Upper lobe of left lung (tissue), 6 donors: ENCODE measurements at regions not wholly inside any gene's neighbourhood (a gene's known extent, or its start where the extent isn't known, plus 50 kb on each side); places are given as distances from the start of the nearest gene placed in this dataset.

ENCODE experiments used
- ATAC-seq, 2 donors: fragments of 200-7000 bp; cut with Tn5 transposase; one replicate each; pipeline ENCODE4 v1.9.1; 2022; ENCODE audit warnings: mild to moderate bottlenecking in 2 of 2, moderate library complexity in 2 of 2; ENCODE audit not compliant: low FRiP score in 2 of 2
- DNase-seq, 2 donors: peaks; one replicate each; pipeline ENCODE4 v3.0.0-alpha.2; 2019 to 2020
- H3K27ac ChIP-seq, 4 donors: fragments of 200-600 bp; sonication (generic); one replicate each; pipeline ENCODE4 v1.5.1; 2016 to 2019
- H3K27me3 ChIP-seq, 4 donors: fragments of 200-600 bp; sonication (generic); one replicate each; pipeline ENCODE4 v1.5.1; 2017 to 2019
- H3K36me3 ChIP-seq, 4 donors: fragments of 200-600 bp; sonication (generic); one replicate each; pipeline ENCODE4 v1.5.1; 2016 to 2019
- H3K4me1 ChIP-seq, 4 donors: fragments of 200-600 bp; sonication (generic); one replicate each; pipeline ENCODE4 v1.5.1; 2018 to 2019
- H3K4me3 ChIP-seq, 4 donors: fragments of 200-600 bp; sonication (generic); one replicate each; pipeline ENCODE4 v1.5.1; 2017 to 2019; ENCODE audit warnings: mild to moderate bottlenecking in 2 of 4, moderate library complexity in 1 of 4
- H3K9me3 ChIP-seq, 4 donors: fragments of 200-600 bp; sonication (generic); one replicate each; pipeline ENCODE4 v1.5.1; 2018 to 2019
- CTCF ChIP-seq, 6 experiments: fragments of 450-650 bp in 4 of 6; fragments of 200-600 bp in 2 of 6; sonication (generic) in 2 of 6; IDR thresholded peaks; one replicate each; pipeline ENCODE4 v1.5.1; 2016 to 2019; ENCODE audit warnings: antibody characterized with exemption in 6 of 6
- EP300 ChIP-seq, 4 donors: sonication (generic); formaldehyde crosslinking; IDR thresholded peaks; one replicate each; pipeline ENCODE4 v1.5.1; 2017; ENCODE audit warnings: antibody characterized with exemption in 4 of 4, control low read depth in 2 of 4
- POLR2A ChIP-seq, 4 donors: fragments of 450-650 bp; IDR thresholded peaks; one replicate each; pipeline ENCODE4 v1.5.1; 2016 to 2017; ENCODE audit warnings: antibody characterized with exemption in 4 of 4, mild to moderate bottlenecking in 2 of 4
- POLR2AphosphoS5 ChIP-seq, 2 donors: sonication (generic); formaldehyde crosslinking; IDR thresholded peaks; one replicate each; pipeline ENCODE4 v1.5.1; 2017; ENCODE audit warnings: antibody characterized with exemption in 2 of 2
- WGBS, 2 donors: methylation state at CpG; one replicate each; pipeline ENCODE4 v1.1.5; 2017 to 2018; 5-methylcytosine and 5-hydroxymethylcytosine counted together
- donor health status: DM: no; HTN: no; CAD: no; lungs with moderate emphysema.
- donor health status: DM: no; HTN: yes; CAD: no; lungs with severe emphysema.

- H3K27ac ChIP-seq = no peak overlapping the region
- no peak overlapping the region for H3K4me3 ChIP-seq
- DNase-seq (no peak), ATAC-seq (no peak)
- no peaks in the 10 kb centered on the region for H3K4me1 ChIP-seq
- H3K9me3 ChIP-seq = peaks cover 0 to 12% (median 7%) of the 10 kb centered on the region in 4 donors
- TF ChIP-seq POLR2AphosphoS5 (IDR thresholded peaks at IDR 0.05) (no peak), CTCF (IDR thresholded peaks at IDR 0.05) (no peak), EP300 (IDR thresholded peaks at IDR 0.05) (no peak), POLR2A (IDR thresholded peaks at IDR 0.05) (no peak)
- no peaks in the 10 kb centered on the region for H3K27me3 ChIP-seq
- 53 to 61% methylated on average over 4 to 5 of the region's 5 CpGs for WGBS, 2 donors
- H3K36me3 ChIP-seq = no peaks in the 10 kb centered on the region
Measured at GRCh38 chr11:70892889-70893288, 359.5 kb downstream of the SHANK2 start.

- Histone ChIP-seq H3K36me3 (no peaks in the 10 kb centered on the region), H3K4me3 (no peak overlapping the region), H3K9me3 (peaks cover 0 to 12% (median 7%) of the 10 kb centered on the region in 4 donors), H3K27me3 (no peaks in the 10 kb centered on the region), H3K27ac (no peak overlapping the region), H3K4me1 (no peaks in the 10 kb centered on the region)
- TF ChIP-seq CTCF (IDR thresholded peaks at IDR 0.05) = no peak
- TF ChIP-seq POLR2A (IDR thresholded peaks at IDR 0.05) = no peak
- no peak for TF ChIP-seq POLR2AphosphoS5 (IDR thresholded peaks at IDR 0.05)
- no peak for TF ChIP-seq EP300 (IDR thresholded peaks at IDR 0.05)
- ATAC-seq = no peak
- no peak for DNase-seq
- WGBS, 2 donors = 80 to 94% methylated on average over 11 to 17 of the region's 20 CpGs
Measured at GRCh38 chr11:70894566-70895365, 357.6 kb downstream of the SHANK2 start.

GRCh38 chr11:70895366-70895670 is 357.1 kb downstream of the SHANK2 start:
- 85 to 88% methylated on average over 4 to 11 of the region's 11 CpGs for WGBS, 2 donors
- TF ChIP-seq POLR2A (IDR thresholded peaks at IDR 0.05) (no peak), CTCF (IDR thresholded peaks at IDR 0.05) (no peak), POLR2AphosphoS5 (IDR thresholded peaks at IDR 0.05) (no peak), EP300 (IDR thresholded peaks at IDR 0.05) (no peak)

DNA sequence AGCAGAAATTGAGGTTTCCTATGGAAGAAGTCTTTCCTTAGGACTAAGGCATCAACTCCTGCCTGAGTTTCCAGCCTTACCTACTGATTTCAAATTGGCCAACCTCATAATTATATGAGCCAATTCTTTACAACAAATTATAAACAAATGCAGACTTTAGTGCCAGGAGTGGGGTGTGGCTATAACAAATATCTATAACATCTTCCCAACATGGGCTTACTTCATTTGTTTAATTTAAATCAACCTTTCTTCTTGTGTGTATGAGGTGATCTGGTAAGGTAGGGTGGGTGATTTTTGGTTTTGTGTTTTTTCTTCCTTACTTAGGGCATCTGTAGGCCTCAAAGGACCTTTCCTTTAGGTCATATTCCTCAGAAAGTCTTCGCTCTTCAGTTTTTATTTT is 354.9 kb downstream of the SHANK2 start:
- H3K27me3 ChIP-seq = no peaks in the 10 kb centered on the region
- H3K36me3 ChIP-seq = no peaks in the 10 kb centered on the region
- no peak overlapping the region for H3K4me3 ChIP-seq
- DNase-seq = no peak
- 79 to 92% methylated on average over 1 of the region's 1 CpG for WGBS, 2 donors
- no peak overlapping the region for H3K27ac ChIP-seq
- ATAC-seq = no peak
- TF ChIP-seq EP300 (IDR thresholded peaks at IDR 0.05) (no peak), CTCF (IDR thresholded peaks at IDR 0.05) (no peak), POLR2AphosphoS5 (IDR thresholded peaks at IDR 0.05) (no peak), POLR2A (IDR thresholded peaks at IDR 0.05) (no peak)
- peaks cover 0 to 3% (median 2%) of the 10 kb centered on the region in 4 donors for H3K4me1 ChIP-seq
- H3K9me3 ChIP-seq = peaks cover 0 to 12% (median 7%) of the 10 kb centered on the region in 4 donors

More at GRCh38 chr11:70895366-70895670, 357.1 kb downstream of the SHANK2 start:
- Histone ChIP-seq H3K9me3 (peaks cover 0 to 12% (median 7%) of the 10 kb centered on the region in 4 donors), H3K36me3 (no peaks in the 10 kb centered on the region), H3K27me3 (no peaks in the 10 kb centered on the region), H3K27ac (no peak overlapping the region), H3K4me3 (no peak overlapping the region), H3K4me1 (no peaks in the 10 kb centered on the region)
- DNase-seq = no peak
- ATAC-seq = no peak

DNA sequence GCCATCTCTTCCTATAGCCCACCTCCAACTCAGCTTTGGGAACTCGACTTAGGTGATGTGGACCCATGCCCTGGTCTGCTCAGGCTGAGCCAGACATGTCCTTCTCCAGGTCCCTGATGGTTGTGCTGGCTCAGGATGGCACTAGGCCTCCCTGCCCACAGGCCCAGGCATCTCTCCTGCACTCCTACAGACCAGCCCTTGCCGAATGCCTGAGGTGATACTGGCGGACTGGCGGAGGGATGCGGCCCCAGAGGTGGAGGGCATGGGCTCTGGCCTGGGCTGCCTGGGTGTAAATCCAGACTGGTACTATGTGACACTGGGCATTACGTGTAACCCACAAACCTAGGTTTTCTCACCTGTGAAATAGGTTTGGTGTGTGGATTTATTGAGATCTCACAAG is 352.8 kb downstream of the SHANK2 start:
- H3K4me3 ChIP-seq = no peak overlapping the region
- peaks cover 0 to 3% (median 2%) of the 10 kb centered on the region in 4 donors for H3K4me1 ChIP-seq
- WGBS, 2 donors = 90 to 100% methylated on average over 1 to 6 of the region's 6 CpGs
- H3K27me3 ChIP-seq = no peaks in the 10 kb centered on the region
- H3K36me3 ChIP-seq = no peaks in the 10 kb centered on the region
- ATAC-seq (no peak), DNase-seq (no peak)
- no peak overlapping the region for H3K27ac ChIP-seq
- TF ChIP-seq CTCF (IDR thresholded peaks at IDR 0.05) = no peak
- TF ChIP-seq EP300 (IDR thresholded peaks at IDR 0.05) = no peak
- no peak for TF ChIP-seq POLR2A (IDR thresholded peaks at IDR 0.05)
- no peak for TF ChIP-seq POLR2AphosphoS5 (IDR thresholded peaks at IDR 0.05)
- H3K9me3 ChIP-seq = peaks cover 0 to 12% (median 7%) of the 10 kb centered on the region in 4 donors
